Activated CD4-positive, CD25-positive, alpha-beta regulatory T cell treated with anti-CD3 and anti-CD28 coated beads, Interleukin-2, amount 50 U/mL, for 24 hours (primary cell): ENCODE measurements at regions not wholly inside any gene's neighbourhood (a gene's known extent, or its start where the extent isn't known, plus 50 kb on each side); places are given as distances from the start of the nearest gene placed in this dataset.

Experiments used
- ATAC-seq, 2 donors: fragments of 150-1000 bp; cut with Tn5 transposase; one replicate each; pipeline ENCODE4 v1.10.0; 2021; ENCODE audit warnings: mild to moderate bottlenecking in 1 of 2, moderate library complexity in 1 of 2

- ATAC-seq, result no peak
Measured at GRCh38 chr10:120300513-120300912, 156.5 kb upstream of the PLPP4 start.

GRCh38 chr10:120308589-120308988, 148.4 kb upstream of the PLPP4 start:
- no peak for ATAC-seq

- no peak for ATAC-seq
Measured at GRCh38 chr10:120313715-120314114, 143.3 kb upstream of the PLPP4 start.

GRCh38 chr10:120314442-120314841, 142.6 kb upstream of the PLPP4 start:
- ATAC-seq, result no peak

- no peak for ATAC-seq
Measured at GRCh38 chr10:120318862-120319261, 138.2 kb upstream of the PLPP4 start.

GRCh38 chr10:120327675-120328074, 129.4 kb upstream of the PLPP4 start:
- no peak for ATAC-seq

- ATAC-seq, result no peak
Measured at GRCh38 chr10:120328647-120329046, 128.4 kb upstream of the PLPP4 start.

GRCh38 chr10:120335553-120335952, 121.5 kb upstream of the PLPP4 start:
- no peak for ATAC-seq

GRCh38 chr10:120336306-120336910, 120.6 kb upstream of the PLPP4 start:
- no peak for ATAC-seq

- ATAC-seq, result no peak
Measured at GRCh38 chr10:120336911-120337540, 120.0 kb upstream of the PLPP4 start.

GRCh38 chr10:120342115-120342714, 114.8 kb upstream of the PLPP4 start:
- no peak for ATAC-seq

- no peak for ATAC-seq
Measured at GRCh38 chr10:120345186-120345585, 111.8 kb upstream of the PLPP4 start.

GRCh38 chr10:120347644-120348043, 109.4 kb upstream of the PLPP4 start:
- no peak for ATAC-seq

GRCh38 chr10:120349069-120349468, 108.0 kb upstream of the PLPP4 start:
- ATAC-seq, result no peak

- no peak for ATAC-seq
Measured at GRCh38 chr10:120355425-120355824, 101.6 kb upstream of the PLPP4 start.

GRCh38 chr10:120360571-120360970, 96.5 kb upstream of the PLPP4 start:
- no peak for ATAC-seq

GRCh38 chr10:120365872-120366271, 91.2 kb upstream of the PLPP4 start:
- no peak for ATAC-seq

- ATAC-seq, result no peak
Measured at GRCh38 chr10:120367341-120367740, 89.7 kb upstream of the PLPP4 start.

- no peak for ATAC-seq
Measured at GRCh38 chr10:120368338-120368737, 88.7 kb upstream of the PLPP4 start.

GRCh38 chr10:120368927-120369326, 88.1 kb upstream of the PLPP4 start:
- ATAC-seq, result no peak

GRCh38 chr10:120369856-120370276, 87.2 kb upstream of the PLPP4 start:
- no peak for ATAC-seq

- ATAC-seq, result no peak
Measured at GRCh38 chr10:120371856-120372255, 85.2 kb upstream of the PLPP4 start.

GRCh38 chr10:120372917-120373316, 84.1 kb upstream of the PLPP4 start:
- ATAC-seq, result no peak

- no peak for ATAC-seq
Measured at GRCh38 chr10:120375666-120376065, 81.4 kb upstream of the PLPP4 start.
